SKM-1 treated with dmso at 0.1 percent for 144 hours (cell line): ENCODE measurements at regions not wholly inside any gene's neighbourhood (a gene's known extent, or its start where the extent isn't known, plus 50 kb on each side); places are given as distances from the start of the nearest gene placed in this dataset.

ENCODE experiments used
- DNase-seq: peaks from one replicate; lab custom pipeline; 2025; ENCODE audit not compliant: unreplicated experiment; lab: John Stamatoyannopoulos, UW

DNA sequence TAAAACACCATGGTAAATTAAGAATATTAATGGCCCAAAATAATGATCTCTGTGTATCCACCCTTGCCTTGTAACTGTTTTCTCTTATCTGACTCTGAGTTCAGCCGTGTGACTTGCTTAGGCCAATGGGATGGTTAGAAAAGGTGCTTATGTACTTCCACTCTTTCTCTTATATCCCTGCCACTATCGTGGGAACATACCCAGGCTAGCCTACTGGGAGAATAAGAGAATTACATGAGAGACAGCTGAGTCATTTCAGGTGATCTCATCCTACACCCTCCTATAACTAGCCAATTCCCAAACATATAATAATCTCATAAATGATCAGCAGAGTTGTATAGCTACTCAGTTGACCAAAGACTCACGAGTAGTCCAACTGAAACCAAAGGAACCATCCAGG lies 98.3 kb upstream of the ABI3BP start:
- no peak for DNase-seq

DNA sequence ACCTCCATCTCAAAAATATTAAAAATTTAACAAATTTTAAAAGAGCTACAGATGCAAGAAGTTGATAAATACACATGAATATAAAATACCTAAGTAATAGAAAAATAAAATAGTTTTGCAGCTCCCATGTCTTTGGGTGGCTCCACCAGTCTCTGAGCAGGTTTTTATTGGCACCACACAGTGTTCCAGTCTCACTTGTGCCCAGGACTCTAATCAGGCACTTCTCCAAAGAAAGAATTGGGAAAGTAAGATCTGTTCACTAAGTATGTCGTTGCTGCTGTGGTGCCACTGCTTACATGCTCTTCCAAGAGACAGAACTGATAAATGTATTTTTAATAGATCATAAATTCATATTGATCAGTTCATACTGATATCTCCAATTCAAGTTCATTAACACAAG lies 92.5 kb upstream of the ABI3BP start:
- DNase-seq = no peak

DNA sequence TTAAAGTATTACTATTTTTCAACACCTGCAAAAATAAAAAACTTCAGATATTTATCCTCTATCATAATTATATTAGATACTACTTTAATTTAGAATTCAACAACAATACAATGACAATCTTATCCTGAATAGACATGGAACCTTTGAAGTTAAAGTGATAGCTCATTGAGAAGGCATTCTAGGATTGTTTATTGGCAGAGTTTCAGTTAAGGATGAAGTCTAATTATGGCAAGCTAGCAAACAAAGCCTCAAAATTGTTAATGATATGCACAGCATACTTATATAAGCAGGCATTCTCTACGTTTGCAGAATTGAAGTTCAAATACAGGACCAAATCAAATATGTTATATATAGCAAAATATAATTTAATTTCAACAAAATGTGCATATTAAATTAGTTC lies 91.2 kb upstream of the ABI3BP start:
- no peak for DNase-seq

DNA sequence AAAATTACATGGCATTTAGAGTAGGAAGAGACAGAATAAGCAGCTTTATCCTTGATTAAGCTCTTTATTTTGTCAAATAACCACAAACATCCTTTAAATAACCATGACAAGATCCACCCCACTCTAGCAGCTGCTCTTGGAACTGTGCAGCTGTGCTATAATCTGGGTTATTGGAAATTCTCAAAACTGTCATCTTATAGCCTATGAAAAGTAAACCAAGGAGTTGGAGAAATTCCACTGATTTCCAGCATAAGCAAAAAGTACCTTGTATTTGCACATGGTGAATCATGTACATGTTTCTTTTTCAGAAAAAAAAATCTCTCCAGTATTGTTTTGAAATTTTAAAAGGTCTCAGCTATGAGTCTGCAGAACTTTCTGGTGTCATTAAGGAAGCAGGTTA lies 88.8 kb upstream of the ABI3BP start:
- no peak for DNase-seq

DNA sequence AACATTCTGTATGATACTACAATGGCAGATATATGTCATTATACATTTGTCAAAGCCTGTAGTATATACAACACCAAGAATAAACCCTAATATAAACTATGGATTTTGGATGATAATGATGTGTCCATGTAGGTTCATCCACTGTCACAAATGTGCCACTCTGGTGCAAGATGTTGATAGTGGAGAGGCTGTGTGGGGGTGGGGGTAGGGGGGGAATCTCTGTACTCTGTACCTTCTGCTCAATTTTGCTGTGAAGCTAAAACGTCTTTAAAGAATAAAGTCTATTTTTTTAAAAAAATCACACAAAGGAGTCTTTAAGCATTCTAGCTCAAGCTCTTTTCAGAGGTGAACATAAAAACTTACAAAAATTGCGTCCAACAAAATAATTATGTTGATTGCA lies 88.2 kb upstream of the ABI3BP start:
- no peak for DNase-seq

DNA sequence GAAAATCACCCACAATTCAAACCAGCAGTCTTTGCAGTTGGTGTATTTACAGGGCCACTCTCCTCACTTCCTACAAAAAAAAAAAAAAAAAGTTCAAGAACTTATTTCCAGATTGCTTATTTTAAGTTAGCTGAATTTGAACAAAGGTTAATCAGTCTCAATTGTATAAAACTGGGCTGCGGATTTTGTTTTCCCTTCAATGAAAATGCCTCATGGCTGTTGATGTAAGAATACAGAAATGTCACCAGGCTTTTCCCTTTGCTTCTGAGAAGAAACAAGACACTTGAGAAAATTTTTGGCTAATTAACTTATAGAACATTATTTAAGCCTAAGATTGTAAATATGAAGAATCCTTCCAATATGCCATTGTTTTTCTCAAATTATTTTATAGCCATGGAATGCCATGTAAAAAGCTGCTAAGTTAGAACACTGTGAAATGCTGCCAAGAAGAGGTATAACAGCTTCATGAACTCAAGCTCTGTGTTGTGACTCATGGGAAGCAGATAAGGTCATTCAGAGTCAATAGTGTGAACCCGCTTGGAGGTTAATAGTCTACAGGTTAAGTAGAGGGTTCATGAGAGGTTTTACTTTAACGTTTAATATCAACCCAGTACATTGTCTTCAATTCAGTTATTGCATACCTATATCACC lies 84.3 kb upstream of the ABI3BP start:
- no peak for DNase-seq

DNA sequence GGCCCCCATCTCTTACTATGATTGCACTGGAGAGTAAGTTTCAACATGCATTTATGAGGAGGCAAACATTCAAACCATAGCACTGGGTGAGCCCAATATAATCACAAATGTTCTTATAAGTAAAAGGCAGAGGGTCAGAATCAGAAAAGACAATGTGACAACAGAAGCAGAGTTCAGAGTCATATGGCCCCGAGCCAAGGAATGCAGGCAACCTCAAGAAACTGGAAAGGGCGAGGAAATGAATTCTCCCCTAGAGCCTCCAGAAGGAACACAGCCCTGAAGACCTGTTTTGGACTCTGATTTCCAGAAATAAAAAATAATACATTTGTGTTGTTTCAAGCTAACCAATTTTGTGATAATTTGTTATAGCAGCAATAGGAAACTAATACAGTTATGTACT lies 81.3 kb upstream of the ABI3BP start:
- DNase-seq = no peak

DNA sequence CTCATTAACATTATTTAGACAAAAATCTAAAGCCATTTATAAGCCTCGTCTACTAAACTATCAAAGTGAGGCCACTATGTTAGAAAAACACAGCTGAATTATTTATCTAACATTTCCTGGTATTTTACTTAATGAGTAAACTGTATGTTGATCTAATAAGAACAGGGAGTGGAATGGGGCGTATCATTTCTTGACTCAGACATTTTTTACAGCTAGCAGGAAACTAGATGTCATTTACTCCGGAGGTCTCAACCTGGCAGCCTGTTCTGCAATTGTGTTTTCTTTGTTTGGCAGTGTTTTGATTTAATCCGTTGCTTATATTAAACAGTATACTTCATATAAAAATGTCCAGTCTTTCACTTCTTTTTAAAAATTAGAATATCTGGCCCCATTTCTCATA lies 79.1 kb upstream of the ABI3BP start:
- no peak for DNase-seq

DNA sequence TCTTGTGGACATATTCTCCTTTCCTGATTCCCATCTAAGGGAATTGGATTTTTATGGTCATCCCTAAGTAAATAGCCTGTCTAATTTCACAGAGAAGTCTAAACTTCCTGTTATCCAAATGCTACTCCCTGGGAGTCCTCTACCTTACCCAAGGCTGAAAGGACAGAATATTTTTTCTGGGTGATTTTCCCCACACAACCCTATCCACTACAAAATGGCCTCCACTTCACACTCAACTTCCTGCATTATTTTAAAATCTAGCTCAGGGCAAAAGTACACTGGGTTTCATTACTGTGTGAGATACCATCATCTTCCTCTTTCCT lies 77.5 kb upstream of the ABI3BP start:
- DNase-seq = no peak

DNA sequence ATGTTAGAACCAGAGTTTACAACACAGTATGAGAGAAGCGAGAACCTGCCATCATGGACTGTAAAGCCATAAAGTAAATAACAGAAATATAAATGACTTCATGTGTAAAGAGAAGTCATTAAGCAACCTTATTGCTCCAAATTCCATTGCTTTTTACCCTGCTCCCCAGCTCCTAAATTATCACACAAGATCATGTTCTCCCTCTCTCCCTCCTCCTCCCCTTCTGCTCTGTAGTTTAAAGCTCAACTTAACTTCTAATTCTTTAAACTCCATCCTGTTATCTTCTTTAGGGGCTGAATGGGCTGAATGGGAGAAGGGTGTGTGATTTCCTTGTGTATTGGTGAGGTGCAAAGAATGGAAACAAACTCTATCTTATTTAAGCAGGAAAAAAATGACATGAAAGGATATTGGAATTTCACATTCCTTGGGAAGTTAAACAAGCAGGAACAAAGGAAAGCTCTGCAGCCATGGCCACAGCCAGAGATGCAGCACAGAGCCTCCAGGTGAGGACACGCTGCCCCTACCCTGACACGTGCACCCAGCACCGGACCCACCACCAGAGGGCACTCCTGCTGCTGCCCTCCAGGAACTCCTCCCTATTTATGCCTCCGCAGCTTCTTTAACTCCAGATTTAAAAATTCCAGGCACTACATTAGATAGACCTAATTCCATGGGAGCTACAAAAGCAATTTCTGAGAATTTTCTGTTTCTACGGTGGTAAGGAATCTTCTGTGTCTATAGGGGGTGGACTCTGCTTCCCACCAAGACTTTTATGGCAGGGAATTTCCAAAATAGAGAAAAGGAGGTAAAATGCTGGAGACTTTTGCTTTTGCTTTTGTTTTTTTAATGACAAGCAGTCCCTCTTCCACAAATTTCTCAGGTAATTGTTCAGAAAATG lies 76.9 kb upstream of the ABI3BP start:
- peak; percentile 2 for DNase-seq

DNA sequence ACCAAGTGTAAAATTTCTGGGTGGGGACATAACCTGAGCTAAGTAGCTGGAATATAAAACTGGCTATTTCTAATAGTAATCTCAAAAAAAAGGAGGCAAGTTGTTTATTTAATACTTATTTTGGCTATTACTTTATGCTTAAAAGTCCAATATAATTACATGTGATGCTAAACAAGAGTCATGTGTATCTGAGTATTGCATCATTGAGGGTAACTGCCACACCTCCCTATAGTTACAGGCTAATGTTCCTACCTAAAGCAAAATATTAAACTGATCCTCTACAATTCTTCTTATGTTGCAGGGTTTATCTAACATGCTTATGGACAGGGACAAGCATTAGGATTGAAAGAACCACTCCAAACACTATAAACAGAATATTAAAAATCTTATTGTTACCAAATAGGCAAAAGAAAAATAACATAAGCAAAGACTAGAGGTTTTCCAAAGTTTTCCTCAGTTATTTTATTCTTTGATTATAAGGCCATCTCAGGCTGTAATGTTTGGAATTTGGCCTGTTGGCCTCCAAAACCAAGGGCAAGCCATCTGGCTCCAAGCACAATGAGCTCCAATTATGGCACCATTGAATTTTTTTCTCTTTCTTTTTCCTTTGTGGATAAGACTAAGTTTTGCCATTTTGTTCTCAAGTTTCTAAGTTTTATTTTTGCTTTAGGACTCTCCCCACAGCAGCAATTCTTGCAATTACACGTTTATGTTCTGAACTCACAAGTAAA lies 75.8 kb upstream of the ABI3BP start:
- DNase-seq = no peak

DNA sequence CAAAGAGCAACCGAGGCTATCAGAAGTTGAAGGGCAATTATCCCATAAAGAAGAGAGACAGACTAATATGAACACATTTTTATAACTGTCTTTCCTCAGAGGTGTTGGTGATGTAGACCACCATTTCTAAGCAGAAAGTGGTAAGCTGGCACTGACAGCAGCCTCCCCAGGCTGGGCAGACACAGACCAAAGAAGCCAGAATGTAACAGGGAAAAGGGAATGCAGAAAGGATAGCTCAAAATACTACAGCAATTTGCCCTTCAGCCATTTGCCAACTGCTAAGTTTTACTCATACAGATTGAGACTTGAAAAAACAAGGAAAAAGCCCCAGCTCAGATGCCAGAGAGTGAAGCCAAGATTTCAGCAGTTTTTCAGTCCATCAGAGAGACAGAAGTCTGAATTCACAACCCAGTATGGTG lies 73.5 kb upstream of the ABI3BP start:
- DNase-seq = no peak

DNA sequence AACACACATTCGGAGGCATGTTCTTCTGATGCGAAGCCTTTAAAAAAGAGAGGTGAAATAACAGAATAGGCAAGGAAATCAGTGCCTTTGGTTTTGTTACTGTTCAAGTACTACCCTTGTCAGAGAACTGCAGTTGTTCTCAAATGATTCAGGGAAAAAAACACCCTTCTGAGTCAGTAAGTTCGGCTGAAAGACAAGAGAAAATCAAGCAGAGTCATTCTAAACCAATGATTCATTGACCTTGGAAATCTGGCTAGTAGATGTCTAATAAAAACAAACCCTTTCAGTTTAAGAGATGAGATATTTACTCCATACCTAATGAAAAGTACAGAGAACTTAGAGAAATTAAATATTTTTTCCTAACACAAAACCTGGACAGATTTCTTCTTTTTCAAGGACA lies 72.7 kb upstream of the ABI3BP start:
- DNase-seq = no peak

DNA sequence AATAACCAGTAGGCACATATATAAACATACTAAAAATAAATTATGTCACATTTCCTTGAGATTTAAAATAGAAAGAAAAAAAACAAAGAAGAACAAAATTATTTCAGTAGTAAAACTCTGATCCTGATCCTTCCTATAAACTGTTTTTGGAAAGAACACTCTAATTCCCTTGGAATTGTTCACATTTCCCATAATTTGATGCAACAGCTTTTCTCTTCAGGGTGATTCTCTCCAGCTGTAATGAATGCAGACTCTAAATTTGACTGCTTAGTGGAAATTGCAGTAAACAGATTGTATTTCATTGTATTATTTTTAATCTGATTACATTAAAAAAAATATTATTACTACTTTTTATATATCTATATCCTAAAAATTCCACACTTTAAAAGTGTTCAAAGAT lies 70.2 kb upstream of the ABI3BP start:
- DNase-seq = no peak

DNA sequence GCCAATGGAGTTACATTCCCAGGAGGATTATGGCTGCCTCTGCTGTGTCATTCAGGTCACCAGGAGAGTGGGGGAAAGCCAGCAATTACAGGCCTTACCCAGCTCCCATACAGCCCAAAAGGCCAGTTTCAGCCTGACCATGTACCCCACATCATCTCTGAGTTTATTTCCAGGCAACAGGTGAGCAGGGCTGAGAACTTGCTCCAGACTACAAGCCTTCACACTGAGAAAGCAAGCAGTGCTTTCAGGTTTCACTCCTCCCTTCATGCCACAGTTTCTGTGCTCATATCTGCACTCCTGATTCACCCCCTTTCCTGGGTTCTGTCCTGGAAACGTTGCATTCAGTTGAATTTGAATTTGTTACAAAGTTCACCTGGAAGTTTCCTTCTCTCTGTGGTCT lies 68.1 kb upstream of the ABI3BP start:
- no peak for DNase-seq

DNA sequence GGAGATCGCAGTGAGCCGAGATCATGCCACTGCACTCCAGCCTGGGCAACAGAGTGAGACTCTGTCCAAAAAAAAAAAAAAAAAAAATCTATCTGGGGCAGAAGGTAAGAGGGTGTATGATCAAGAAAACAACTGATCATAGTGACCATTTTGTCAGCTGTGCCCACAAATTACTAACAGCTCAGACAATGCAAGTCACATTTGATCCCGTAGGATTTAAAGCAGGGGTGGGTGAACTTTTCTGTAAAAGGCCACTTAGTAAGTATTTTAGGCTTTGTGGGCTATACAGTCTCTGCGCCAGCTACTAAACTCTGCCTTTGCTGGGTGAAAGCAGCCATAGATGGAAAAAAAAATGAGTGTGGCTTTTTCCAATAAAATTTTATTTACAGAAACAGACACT lies 57.6 kb upstream of the ABI3BP start:
- no peak for DNase-seq

DNA sequence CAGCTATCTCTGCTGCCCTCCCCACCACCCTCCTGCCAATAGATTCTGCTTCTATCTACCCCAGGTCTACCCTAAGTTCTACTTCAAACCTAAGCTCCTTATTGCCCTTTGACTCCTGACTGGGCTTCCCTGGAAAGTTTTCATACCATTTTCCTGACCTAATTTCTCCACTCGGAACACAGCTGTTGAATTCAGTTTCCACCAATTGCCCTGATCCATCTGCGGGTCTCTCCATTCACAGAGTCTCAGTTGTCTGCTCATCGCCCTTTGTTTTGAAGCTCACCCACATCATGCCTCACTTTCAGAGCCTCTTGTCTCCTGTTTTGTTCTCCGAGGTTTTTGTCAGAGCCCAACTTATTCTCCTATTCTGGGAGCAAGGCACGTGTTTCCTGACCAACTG lies 56.8 kb upstream of the ABI3BP start:
- no peak for DNase-seq

DNA sequence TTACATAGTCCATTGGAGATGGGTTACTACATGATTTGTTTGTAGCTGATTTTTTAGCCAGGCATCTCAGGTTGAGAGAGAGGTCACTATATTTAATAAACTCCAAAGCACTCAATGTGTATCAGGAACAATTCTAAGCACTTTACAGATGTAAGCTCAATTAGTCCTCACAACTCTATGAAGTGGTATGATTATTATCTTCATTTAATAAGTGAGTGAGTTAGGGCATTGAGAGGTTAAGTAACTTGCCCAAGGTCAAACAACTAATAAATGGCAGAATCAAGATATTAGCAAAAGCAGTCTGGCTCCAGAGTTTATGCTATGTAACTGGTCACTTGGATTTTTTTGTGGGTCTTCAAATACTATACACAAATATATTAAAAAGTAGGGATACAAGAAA lies 56.3 kb upstream of the ABI3BP start:
- no peak for DNase-seq

DNA sequence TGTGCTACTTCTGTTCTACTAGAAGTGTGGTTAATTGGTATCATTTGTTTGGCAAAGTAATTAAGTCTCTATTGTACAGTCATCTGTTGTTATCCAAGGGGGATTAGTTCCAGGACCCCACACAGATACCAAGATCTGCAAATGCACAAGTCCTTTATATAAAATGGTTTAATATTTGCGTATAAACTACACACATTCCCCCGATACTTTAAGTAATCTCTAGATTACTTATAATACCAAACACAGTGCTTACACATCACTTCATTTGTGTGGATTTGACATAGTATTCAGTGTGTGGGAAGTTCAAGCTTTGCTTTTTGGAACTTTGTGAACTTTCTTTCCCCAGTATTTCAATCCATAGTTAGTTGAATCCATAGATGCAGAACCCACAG lies 50.5 kb upstream of the ABI3BP start:
- DNase-seq = no peak

DNA sequence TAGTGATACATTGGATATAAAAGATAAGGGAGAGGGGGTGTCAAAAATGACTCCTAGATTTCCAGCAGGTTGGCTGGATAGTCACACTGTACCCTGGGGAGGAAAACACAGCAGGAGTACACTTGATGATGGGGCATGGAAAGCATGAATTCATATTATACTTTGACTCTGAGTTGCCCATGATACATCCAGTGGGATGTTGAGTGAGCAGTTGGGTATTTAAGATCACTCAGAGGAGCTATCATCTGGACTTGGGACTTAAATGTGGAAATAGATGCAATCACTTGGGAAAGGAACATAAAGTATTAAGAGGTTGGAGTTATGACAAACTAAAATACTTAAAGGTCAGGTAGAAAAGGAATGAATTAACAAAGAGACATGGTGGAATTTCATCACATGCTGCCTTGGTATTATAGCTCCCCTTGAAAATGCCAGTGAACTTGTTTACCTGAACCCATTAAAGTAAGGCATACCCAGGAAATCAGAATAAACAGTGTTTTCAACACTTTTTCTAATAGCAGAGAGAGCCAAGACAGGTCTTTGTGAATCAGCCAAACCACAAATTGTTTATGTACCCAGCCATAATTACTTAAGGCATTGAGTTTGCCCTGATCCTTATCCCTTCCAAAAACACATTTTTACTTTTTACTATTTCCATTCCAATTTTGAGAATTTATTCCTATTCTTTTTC lies 49.9 kb upstream of the ABI3BP start:
- no peak for DNase-seq
